OCI-LY1 (cell line): ENCODE measurements at regions not wholly inside any gene's neighbourhood (a gene's known extent, or its start where the extent isn't known, plus 50 kb on each side); places are given as distances from the start of the nearest gene placed in this dataset.

ENCODE experiments used
- H2AFZ ChIP-seq: fragments of 200-600 bp; sonication (generic), shearing (Covaris generic); 2 replicates; pipeline ENCODE4 v1.6.0; 2014; ENCODE audit warnings: antibody characterized with exemption, mild to moderate bottlenecking, low read length
- H3F3A ChIP-seq: fragments of 200-600 bp; sonication (generic), shearing (Covaris generic); 2 replicates; pipeline ENCODE4 v1.6.0; 2014; ENCODE audit warnings: mild to moderate bottlenecking, antibody characterized with exemption, low read length, moderate library complexity; ENCODE audit not compliant: insufficient read depth
- H3K27ac ChIP-seq: fragments of 200-600 bp; sonication (generic); 2 replicates; pipeline ENCODE4 v1.5.1; 2014; ENCODE audit warnings: low read length, mixed run types, mild to moderate bottlenecking, low read depth; ENCODE audit not compliant: poor library complexity, severe bottlenecking
- H3K27me3 ChIP-seq: fragments of 200-600 bp; sonication (generic); 2 replicates; pipeline ENCODE4 v1.6.0; 2014; ENCODE audit warnings: antibody characterized with exemption, mild to moderate bottlenecking, low read length, moderate library complexity; ENCODE audit not compliant: insufficient read depth
- H3K36me3 ChIP-seq: fragments of 200-600 bp; sonication (generic); 2 replicates; pipeline ENCODE4 v1.6.1; 2014; ENCODE audit warnings: mild to moderate bottlenecking, antibody characterized with exemption, low read length, moderate library complexity, mixed read lengths; ENCODE audit not compliant: insufficient read depth
- H3K4me1 ChIP-seq: fragments of 200-600 bp; sonication (generic); 2 replicates; pipeline ENCODE4 v1.5.1; 2014; ENCODE audit warnings: mild to moderate bottlenecking, low read length, moderate library complexity; ENCODE audit not compliant: insufficient read depth, severe bottlenecking
- H3K4me2 ChIP-seq: fragments of 200-600 bp; sonication (generic), shearing (Covaris generic); 2 replicates; pipeline ENCODE4 v1.6.1; 2014; ENCODE audit warnings: low read length
- H3K4me3 ChIP-seq: fragments of 200-600 bp; sonication (generic); 2 replicates; pipeline ENCODE4 v1.5.1; 2014; ENCODE audit warnings: low read length, low read depth, mild to moderate bottlenecking, mixed read lengths; ENCODE audit not compliant: poor library complexity, severe bottlenecking
- H3K79me2 ChIP-seq: fragments of 200-600 bp; shearing (Covaris generic); 2 replicates; pipeline ENCODE4 v1.6.1; 2016; ENCODE audit warnings: mixed run types, low read length, mixed read lengths; ENCODE audit not compliant: insufficient read depth
- H3K9ac ChIP-seq: fragments of 200-600 bp; sonication (generic), shearing (Covaris generic); 2 replicates; pipeline ENCODE4 v1.6.1; 2014; ENCODE audit warnings: mild to moderate bottlenecking, low read length, mixed read lengths
- H3K9me2 ChIP-seq: fragments of 200-600 bp; sonication (generic), shearing (Covaris generic); 2 replicates; pipeline ENCODE4 v1.6.1; 2014; ENCODE audit warnings: low read depth, mild to moderate bottlenecking, low read length, mixed read lengths
- H3K9me3 ChIP-seq: fragments of 200-600 bp; shearing (Covaris generic); 2 replicates; pipeline ENCODE4 v1.6.1; 2014; ENCODE audit warnings: low read length, mixed read lengths
- H4K20me1 ChIP-seq: fragments of 200-600 bp; sonication (generic), shearing (Covaris generic); 2 replicates; pipeline ENCODE4 v1.6.0; 2016; ENCODE audit warnings: mild to moderate bottlenecking, low read length; ENCODE audit not compliant: insufficient read depth
- CTCF ChIP-seq: fragments of 200-600 bp; sonication (generic), shearing (Covaris generic); IDR thresholded peaks from 2 replicates; pipeline ENCODE4 v1.5.1; 2017; ENCODE audit warnings: mild to moderate bottlenecking, antibody characterized with exemption, low read length, moderate library complexity, mixed read lengths
- EZH2 ChIP-seq: fragments of 200-600 bp; sonication (generic), shearing (Covaris generic); IDR thresholded peaks from 2 replicates; pipeline ENCODE4 v1.8.0; 2017; ENCODE audit warnings: borderline replicate concordance, mixed run types, mild to moderate bottlenecking, antibody characterized with exemption, low read length, moderate library complexity, mixed read lengths

GRCh38 chr11:70568814-70569617, 170.7 kb downstream of the CTTN start:
- Histone ChIP-seq H4K20me1 (no peaks in the 10 kb centered on the region), H3K79me2 (no peaks in the 10 kb centered on the region), H3K9me3 (no peaks in the 10 kb centered on the region), H3K36me3 (no peaks in the 10 kb centered on the region), H3K4me2 (no peak overlapping the region), H2AFZ (no peak overlapping the region), H3K27ac (no peak overlapping the region), H3K9me2 (no peaks in the 10 kb centered on the region), H3K4me1 (no peaks in the 10 kb centered on the region), H3K27me3 (peaks cover 5% of the 10 kb centered on the region; the same call in 1 of the 2 replicates), H3F3A (no peaks in the 10 kb centered on the region), H3K9ac (no peak overlapping the region), H3K4me3 (no peak overlapping the region)
- no peak for TF ChIP-seq EZH2
- TF ChIP-seq CTCF, result no peak

GRCh38 chr11:70569618-70569890, 171.2 kb downstream of the CTTN start:
- no peaks in the 10 kb centered on the region for H4K20me1 ChIP-seq
- no peaks in the 10 kb centered on the region for H3K9me3 ChIP-seq
- H3K4me1 ChIP-seq, result no peaks in the 10 kb centered on the region
- no peak overlapping the region for H2AFZ ChIP-seq
- no peaks in the 10 kb centered on the region for H3K9me2 ChIP-seq
- no peak overlapping the region for H3K4me2 ChIP-seq
- no peaks in the 10 kb centered on the region for H3K79me2 ChIP-seq
- peaks cover 5% of the 10 kb centered on the region; the same call in 1 of the 2 replicates for H3K27me3 ChIP-seq
- no peaks in the 10 kb centered on the region for H3F3A ChIP-seq
- H3K4me3 ChIP-seq, result no peak overlapping the region
- TF ChIP-seq CTCF (no peak), EZH2 (no peak)
- H3K9ac ChIP-seq, result no peak overlapping the region
- H3K36me3 ChIP-seq, result no peaks in the 10 kb centered on the region
- H3K27ac ChIP-seq, result no peak overlapping the region

- H3K4me2 ChIP-seq, result no peak overlapping the region
- no peak overlapping the region for H3K9ac ChIP-seq
- no peaks in the 10 kb centered on the region for H4K20me1 ChIP-seq
- no peak overlapping the region for H2AFZ ChIP-seq
- H3K4me1 ChIP-seq, result no peaks in the 10 kb centered on the region
- peaks cover 5% of the 10 kb centered on the region; the same call in 1 of the 2 replicates for H3K27me3 ChIP-seq
- H3K4me3 ChIP-seq, result no peak overlapping the region
- no peaks in the 10 kb centered on the region for H3K9me2 ChIP-seq
- no peaks in the 10 kb centered on the region for H3F3A ChIP-seq
- no peaks in the 10 kb centered on the region for H3K9me3 ChIP-seq
- no peaks in the 10 kb centered on the region for H3K36me3 ChIP-seq
- TF ChIP-seq EZH2, result no peak
- TF ChIP-seq CTCF, result no peak
- H3K27ac ChIP-seq, result no peak overlapping the region
- H3K79me2 ChIP-seq, result no peaks in the 10 kb centered on the region
Measured at GRCh38 chr11:70569996-70570692, 171.8 kb downstream of the CTTN start.
